ENCODE measurements at regions not wholly inside any gene's neighbourhood (a gene's known extent, or its start where the extent isn't known, plus 50 kb on each side); places are given as distances from the start of the nearest gene placed in this dataset.

- TF ChIP-seq CTCF (IDR thresholded peaks at IDR 0.05) (no peak), POLR2AphosphoS5 (IDR thresholded peaks at IDR 0.05) (no peak)
Measured at GRCh38 chr21:27157097-27157496, 190.2 kb upstream of the ADAMTS5 start.

All from transverse colon (tissue), 4 donors.